ENCODE measurements at regions not wholly inside any gene's neighbourhood (a gene's known extent, or its start where the extent isn't known, plus 50 kb on each side); places are given as distances from the start of the nearest gene placed in this dataset.

GRCh38 chr18:51754566-51754965 is 557.1 kb upstream of the MEX3C start:
- BruUV-seq (replicated peaks): no TSS peak
- ATAC-seq (no peak), FAIRE-seq (no peak), DNase-seq (ENCODE audit: low read depth, low spot score) (no peak)
- Histone ChIP-seq H3K9me3 (replicated peaks; ENCODE audit: control insufficient read depth, insufficient read depth, low read length) (no peaks in the 10 kb centered on the region; the same call in 2 of the 3 replicates), H3K27ac (ENCODE audit: control insufficient read depth, insufficient read depth) (no peak overlapping the region), H3K4me2 (ENCODE audit: control insufficient read depth, insufficient read depth) (no peak overlapping the region), H3K36me3 (ENCODE audit: control insufficient read depth in 2 of 2, insufficient read depth in 2 of 2, low read length in 1 of 2) (no peaks in the 10 kb centered on the region), H3K27me3 (replicated peaks in 1 of 2; ENCODE audit: control insufficient read depth in 2 of 2, insufficient read depth in 2 of 2, low read length in 1 of 2) (no peaks in the 10 kb centered on the region), H4K20me1 (ENCODE audit: control insufficient read depth, insufficient read depth) (no peaks in the 10 kb centered on the region), H3K9ac (ENCODE audit: control insufficient read depth, insufficient read depth, low read length) (no peak overlapping the region), H2AFZ (ENCODE audit: control insufficient read depth, low read depth, low read length) (no peak overlapping the region), H3K79me2 (ENCODE audit: control insufficient read depth, insufficient read depth, low read length) (no peaks in the 10 kb centered on the region), H3K4me3 (no peak overlapping the region), H3K4me1 (ENCODE audit: control insufficient read depth, insufficient read depth, low read length) (no peaks in the 10 kb centered on the region)
- WGBS (ENCODE audit: insufficient coverage, insufficient replicate concordance, low lambda C conversion rate, missing lambda C conversion rate): 65% methylated on average over 4 of the region's 4 CpGs
- SMC1A ChIA-PET (ENCODE audit: uncharacterized antibody, unreplicated experiment): interaction anchor here (0.7 to 4.8 kb wide), 7 partner anchors 18 to 199 kb away, joined by 3 to 32 read pairs (median 4); no protein-coding TSS in a partner anchor
- intact Hi-C loops (cut with micrococcal nuclease; ENCODE audit: unreplicated experiment): no loop called here
- TF ChIP-seq KAT2A (conservative IDR thresholded peaks at IDR 0.05; ENCODE audit: control insufficient read depth, low read depth, low read length) (no peak), ZNF217 (IDR thresholded peaks at IDR 0.05) (no peak), MEF2B (IDR thresholded peaks at IDR 0.05; ENCODE audit: partially characterized antibody, poor library complexity, severe bottlenecking) (no peak), HCFC1 (IDR thresholded peaks at IDR 0.05; ENCODE audit: low read length) (no peak), NBN (IDR thresholded peaks at IDR 0.05) (no peak), TCF7 (IDR thresholded peaks at IDR 0.05; ENCODE audit: borderline replicate concordance) (no peak), DPF2 (IDR thresholded peaks at IDR 0.05) (no peak), HDAC2 (IDR thresholded peaks at IDR 0.05) (no peak), MTA3 (IDR thresholded peaks at IDR 0.05; ENCODE audit: borderline replicate concordance, low read length) (no peak), ATF7 (IDR thresholded peaks at IDR 0.05; ENCODE audit: low read depth) (no peak), BMI1 (IDR thresholded peaks at IDR 0.05; ENCODE audit: borderline replicate concordance) (no peak), GABPA (IDR thresholded peaks at IDR 0.05; ENCODE audit: low read depth) (no peak)
- TF ChIP-seq, protein P1, sequence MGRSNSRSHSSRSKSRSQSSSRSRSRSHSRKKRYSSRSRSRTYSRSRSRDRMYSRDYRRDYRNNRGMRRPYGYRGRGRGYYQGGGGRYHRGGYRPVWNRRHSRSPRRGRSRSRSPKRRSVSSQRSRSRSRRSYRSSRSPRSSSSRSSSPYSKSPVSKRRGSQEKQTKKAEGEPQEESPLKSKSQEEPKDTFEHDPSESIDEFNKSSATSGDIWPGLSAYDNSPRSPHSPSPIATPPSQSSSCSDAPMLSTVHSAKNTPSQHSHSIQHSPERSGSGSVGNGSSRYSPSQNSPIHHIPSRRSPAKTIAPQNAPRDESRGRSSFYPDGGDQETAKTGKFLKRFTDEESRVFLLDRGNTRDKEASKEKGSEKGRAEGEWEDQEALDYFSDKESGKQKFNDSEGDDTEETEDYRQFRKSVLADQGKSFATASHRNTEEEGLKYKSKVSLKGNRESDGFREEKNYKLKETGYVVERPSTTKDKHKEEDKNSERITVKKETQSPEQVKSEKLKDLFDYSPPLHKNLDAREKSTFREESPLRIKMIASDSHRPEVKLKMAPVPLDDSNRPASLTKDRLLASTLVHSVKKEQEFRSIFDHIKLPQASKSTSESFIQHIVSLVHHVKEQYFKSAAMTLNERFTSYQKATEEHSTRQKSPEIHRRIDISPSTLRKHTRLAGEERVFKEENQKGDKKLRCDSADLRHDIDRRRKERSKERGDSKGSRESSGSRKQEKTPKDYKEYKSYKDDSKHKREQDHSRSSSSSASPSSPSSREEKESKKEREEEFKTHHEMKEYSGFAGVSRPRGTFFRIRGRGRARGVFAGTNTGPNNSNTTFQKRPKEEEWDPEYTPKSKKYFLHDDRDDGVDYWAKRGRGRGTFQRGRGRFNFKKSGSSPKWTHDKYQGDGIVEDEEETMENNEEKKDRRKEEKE (IDR thresholded peaks at IDR 0.05): no peak
- POLR2A ChIA-PET: no interaction called here
- RAD21 ChIA-PET (ENCODE audit: unreplicated experiment): interaction anchor here (1.1 to 1.3 kb wide), 2 partner anchors 25 to 29 kb away, joined by 3 to 4 read pairs; no protein-coding TSS in a partner anchor
- CTCF ChIA-PET: interaction anchor here (0.7 to 1.5 kb wide), 2 partner anchors 26 to 200 kb away, joined by 3 read pairs; no protein-coding TSS in a partner anchor
- in situ Hi-C loops (cut with MboI): no loop called here

Data from GM12878 (cell line).